T47D (cell line): ENCODE measurements at regions not wholly inside any gene's neighbourhood (a gene's known extent, or its start where the extent isn't known, plus 50 kb on each side); places are given as distances from the start of the nearest gene placed in this dataset.
A peak's percentile ranks its signal among the peaks of the same experiment; 100 is the strongest.

Experiments
- DNase-seq, 2 experiments: peaks; one replicate each; pipeline versions ENCODE4 v3.0.0 to v3.0.0-alpha.2; 2011 to 2012; ENCODE audit warnings: low read depth in 1 of 2, low spot score in 1 of 2
- JUND ChIP-seq: IDR thresholded peaks from 2 replicates; pipeline ENCODE4 v1.6.1; 2012; ENCODE audit warnings: low read depth
- in situ Hi-C: cut with HindIII; loops from 2 replicates; pipeline ENCODE4 v1.10.0; 2016; ENCODE audit warnings: low sequenced_read_pairs, low pct_unique_long_range_greater_than_20kb

DNA sequence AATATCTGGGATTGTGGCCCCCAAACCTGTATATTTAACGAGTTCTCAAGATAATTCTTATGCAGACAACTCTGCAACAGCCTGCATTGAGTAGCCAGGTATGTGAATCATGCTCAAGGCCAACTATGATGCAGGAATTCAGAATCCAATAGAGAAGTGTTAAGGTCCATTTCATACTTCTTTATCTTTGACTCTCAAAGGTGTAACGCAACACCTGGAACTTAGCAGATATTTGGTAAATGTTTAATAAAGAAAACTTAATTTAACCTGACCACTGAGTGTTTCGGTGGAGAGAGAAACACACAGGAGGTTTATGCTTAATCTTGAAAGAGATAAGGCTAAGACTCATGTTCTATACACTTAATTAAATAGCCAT is 156.5 kb upstream of the PLEKHG7 start:
- TF ChIP-seq JUND = no peak
- no peak for DNase-seq
- in situ Hi-C loops = no loop called here

DNA sequence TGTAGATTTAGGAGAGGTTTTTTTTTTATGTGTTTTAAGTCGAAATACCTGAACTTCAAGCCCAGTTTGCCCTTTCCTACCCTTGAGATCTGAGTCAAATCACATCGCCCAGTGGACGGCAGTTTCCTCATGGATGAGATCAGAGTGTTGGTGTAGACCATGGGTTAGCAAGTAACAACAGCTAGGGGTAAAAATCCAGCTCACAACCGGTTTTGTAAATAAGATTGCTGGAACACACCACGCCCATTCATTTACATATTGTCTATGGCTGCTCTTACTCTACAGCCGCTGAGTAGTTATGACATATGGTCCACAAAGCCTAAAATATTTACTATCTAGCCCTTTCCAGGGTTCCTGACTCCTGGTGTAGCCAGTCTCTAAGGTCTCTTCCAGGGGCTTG is 158.5 kb upstream of the PLEKHG7 start:
- in situ Hi-C loops = no loop called here
- DNase-seq = no peak
- no peak for TF ChIP-seq JUND

DNA sequence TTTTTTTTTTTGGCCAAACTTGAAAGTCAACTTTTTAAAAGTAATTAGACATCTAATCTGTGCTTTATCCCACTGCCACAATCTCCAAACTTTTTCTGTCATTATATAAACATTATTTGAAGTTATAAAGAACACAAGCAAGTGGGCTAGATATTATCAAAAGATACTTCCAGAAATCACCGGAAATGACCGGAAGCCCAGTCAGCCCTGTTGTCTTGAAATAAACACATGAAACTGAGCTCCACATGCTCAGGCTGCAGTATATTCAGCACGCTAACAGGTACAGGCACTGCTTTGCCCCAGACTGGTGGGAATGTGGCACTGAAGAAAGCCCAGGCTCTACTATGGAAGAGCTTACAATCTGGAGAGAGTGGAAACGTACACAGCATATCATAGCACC is 158.9 kb upstream of the PLEKHG7 start:
- in situ Hi-C loops = no loop called here
- peak in 1 of 2 experiments; percentile 31 for DNase-seq
- TF ChIP-seq JUND = no peak

- in situ Hi-C loops = no loop called here
- peak; percentile 48; the same call in 1 of the 2 replicates for TF ChIP-seq JUND
Measured at GRCh38 chr12:92543359-92543758, 159.4 kb upstream of the PLEKHG7 start.

GRCh38 chr12:92541731-92542130 is 161.1 kb upstream of the PLEKHG7 start:
- TF ChIP-seq JUND = no peak
- no peak for DNase-seq
- in situ Hi-C loops = no loop called here

More at GRCh38 chr12:92543359-92543758, 159.4 kb upstream of the PLEKHG7 start:
- peak; percentile 23 to 93 for DNase-seq

- in situ Hi-C loops = no loop called here
- TF ChIP-seq JUND = no peak
- DNase-seq = no peak
Measured at GRCh38 chr12:92540782-92541423, 161.9 kb upstream of the PLEKHG7 start.

DNA sequence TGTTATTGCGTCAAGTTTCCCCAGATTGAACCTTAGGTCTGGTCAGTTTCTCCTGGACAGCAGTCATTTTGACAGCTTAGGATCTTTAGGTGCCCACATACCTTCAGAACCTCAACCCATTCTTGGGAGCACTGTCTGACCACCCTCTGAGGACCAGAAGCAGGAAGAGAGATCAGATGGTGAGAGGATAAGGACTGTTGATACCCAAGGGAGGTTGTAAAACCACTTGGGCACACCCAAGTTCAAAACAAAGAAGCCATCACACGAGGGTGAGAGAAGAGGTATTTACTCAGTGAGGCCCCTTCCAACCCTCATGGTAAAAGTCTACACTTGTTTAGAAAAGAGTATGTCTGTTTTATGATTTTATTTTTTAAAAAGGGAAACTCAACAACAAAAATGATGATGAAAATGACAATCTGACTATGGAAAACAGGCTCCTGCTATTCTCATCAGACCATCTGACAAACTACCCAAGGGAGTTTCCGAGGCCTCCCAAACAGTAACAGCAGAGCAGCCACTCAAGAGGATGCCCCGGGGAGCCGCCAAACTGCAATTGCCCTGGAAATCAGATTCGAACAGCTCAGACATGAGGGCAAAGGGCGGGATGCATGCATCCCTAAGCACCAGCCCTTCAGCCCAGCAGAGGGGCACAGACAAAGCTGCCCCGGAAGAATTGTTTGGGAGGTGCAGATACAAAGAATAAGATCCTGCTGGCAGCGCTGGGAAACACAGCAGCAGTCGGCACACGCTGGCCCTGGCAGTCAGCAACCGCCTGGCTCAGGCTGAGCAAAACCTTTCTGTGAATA is 162.6 kb upstream of the PLEKHG7 start:
- in situ Hi-C loops = no loop called here
- no peak for DNase-seq
- no peak for TF ChIP-seq JUND

DNA sequence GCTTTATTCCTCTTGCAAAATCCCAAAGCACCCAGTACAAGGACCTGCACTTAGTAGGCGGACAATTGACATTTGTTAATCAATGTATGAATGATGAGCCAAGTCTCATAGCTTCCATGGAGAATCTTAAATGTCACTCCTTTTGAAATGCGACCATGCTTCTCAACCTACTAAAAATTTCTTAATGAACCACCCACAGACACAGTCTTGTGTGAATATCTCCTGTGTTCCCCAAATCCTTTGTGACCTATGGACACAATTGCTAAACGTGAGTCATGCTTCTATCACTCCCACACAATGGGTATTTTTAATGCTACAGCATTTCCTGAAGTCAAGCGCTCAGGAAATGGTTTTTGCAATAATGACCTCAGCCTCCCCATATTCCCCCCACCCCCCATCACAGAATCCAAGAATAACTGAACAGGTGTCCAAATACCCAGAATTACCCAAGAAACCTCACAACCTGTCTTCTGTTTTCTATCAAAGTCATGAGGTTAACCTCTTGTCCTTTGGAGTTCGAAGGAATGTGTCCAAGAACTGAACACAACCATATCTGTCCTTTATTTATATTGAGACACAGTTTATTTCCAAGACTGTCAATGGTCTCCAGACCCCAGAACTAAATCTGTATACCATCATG is 163.6 kb upstream of the PLEKHG7 start:
- TF ChIP-seq JUND = no peak
- in situ Hi-C loops = no loop called here
- DNase-seq = no peak

GRCh38 chr12:92537290-92537960 is 165.4 kb upstream of the PLEKHG7 start:
- DNase-seq = no peak
- in situ Hi-C loops = no loop called here
- no peak for TF ChIP-seq JUND

GRCh38 chr12:92535961-92536360 is 166.8 kb upstream of the PLEKHG7 start:
- in situ Hi-C loops = no loop called here
- no peak for TF ChIP-seq JUND
- DNase-seq = no peak

DNA sequence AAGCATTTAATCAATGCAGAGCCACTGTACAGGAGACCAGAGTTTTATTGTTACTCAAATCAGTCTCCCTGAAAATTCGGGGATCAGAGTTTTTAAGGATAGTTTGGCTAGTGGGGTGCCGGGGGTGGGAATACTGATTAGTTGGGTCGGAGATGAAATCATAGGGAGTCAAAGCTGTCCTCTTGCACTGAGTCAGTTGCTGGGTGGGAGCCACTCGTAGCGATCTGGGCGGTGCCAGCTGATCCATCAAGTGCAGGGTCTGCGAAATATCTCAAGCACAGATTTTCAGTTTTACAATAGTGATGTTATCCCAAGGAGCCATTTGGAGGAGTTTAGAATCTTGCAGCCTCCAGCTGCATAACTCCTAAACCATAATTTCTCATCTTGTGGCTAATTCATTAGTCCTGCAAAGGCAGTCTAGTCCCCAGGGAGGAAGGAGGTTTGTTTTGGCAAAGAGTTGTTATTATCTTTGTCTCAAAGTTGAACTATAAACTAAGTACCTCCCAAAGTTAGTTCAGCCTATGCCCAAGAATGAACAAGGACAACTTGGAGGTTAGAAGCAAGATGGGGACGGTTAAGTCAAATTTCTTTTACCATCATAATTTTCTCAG is 169.4 kb upstream of the PLEKHG7 start:
- no peak for DNase-seq
- in situ Hi-C loops = no loop called here

DNA sequence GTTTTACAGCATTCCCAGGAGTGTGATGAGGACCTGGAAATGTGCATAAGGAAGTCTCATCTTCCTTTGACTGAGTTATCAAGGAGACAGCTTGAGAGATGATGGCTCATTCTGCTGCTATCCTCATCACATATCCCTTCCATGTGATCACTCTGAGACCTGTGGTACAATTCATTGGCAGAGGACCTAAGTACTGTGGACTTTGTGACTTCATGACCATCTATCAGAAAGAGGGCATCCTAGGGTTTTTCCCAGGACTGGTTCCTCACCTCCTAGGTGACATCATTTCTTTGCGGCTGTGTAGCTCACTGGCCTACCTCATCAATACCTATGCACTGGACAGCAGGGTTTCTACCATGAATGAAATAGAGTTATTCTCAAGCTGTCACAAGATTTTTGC is 172.1 kb upstream of the PLEKHG7 start:
- no peak for DNase-seq
- in situ Hi-C loops = no loop called here
- no peak for TF ChIP-seq JUND

More for the DNA sequence above, 169.4 kb upstream of the PLEKHG7 start:
- no peak for TF ChIP-seq JUND
